K562 (cell line): ENCODE measurements at regions not wholly inside any gene's neighbourhood (a gene's known extent, or its start where the extent isn't known, plus 50 kb on each side); places are given as distances from the start of the nearest gene placed in this dataset.

Experiments used
- ATAC-seq: fragments of 200-7000 bp; cut with Tn5 transposase; 3 replicates; pipeline ENCODE4 v1.9.1; 2020; ENCODE audit warnings: moderate library complexity
- BruUV-seq: library from RNA; stranded (reverse); fragments of 400-500 nt; replicated peaks from 2 replicates; lab custom pipeline; 2021; lab: Mats Ljungman, UMichigan
- CTCF ChIA-PET: fragments of 300-600 bp; formaldehyde crosslinking; extraction: SDS; loops from one replicate; lab custom pipeline; 2021; ENCODE audit warnings: low intra/inter-chr PET ratio; lab: Yijun Ruan, JAX
- POLR2A ChIA-PET: fragments of 300-600, 350-650 bp; sonication (Branson Sonifier 250); formaldehyde crosslinking; extraction: SDS; loops from one replicate; lab custom pipeline; 2021; ENCODE audit warnings: antibody characterized with exemption, inconsistent platforms; lab: Yijun Ruan, JAX
- DNase-seq, 4 experiments: peaks; one replicate each; pipeline versions ENCODE4 v3.0.0 to v3.0.0-alpha.2; 2011 to 2018; ENCODE audit warnings: low spot score in 3 of 4, mixed read lengths in 3 of 4; ENCODE audit errors: extremely low read depth in 1 of 4
- FAIRE-seq: peaks from 2 replicates; lab custom pipeline; 2011; peaks lifted over from hg19 to GRCh38; lab: Jason Lieb, UNC
- H2AFZ ChIP-seq: 2 replicates; pipeline ENCODE4 v1.6.0; 2011; ENCODE audit warnings: low read depth, low read length, control low read depth, inconsistent platforms
- H3K27ac ChIP-seq: fragments of 200-600 bp; 3 replicates; pipeline ENCODE4 v1.8.0; 2011; ENCODE audit warnings: low read depth, mild to moderate bottlenecking, control low read depth, inconsistent platforms, low read length, moderate library complexity, mixed read lengths; ENCODE audit errors: extremely low read depth
- H3K27me3 ChIP-seq, 2 experiments: fragments of 300-600 bp in 1 of 2; 2 replicates in 1 of 2; 3 replicates in 1 of 2; pipeline versions ENCODE4 v1.6.0 to v1.8.0; 2011; ENCODE audit warnings: inconsistent platforms in 2 of 2, low read length in 2 of 2, mild to moderate bottlenecking in 1 of 2, mixed read lengths in 1 of 2, moderate library complexity in 1 of 2; ENCODE audit not compliant: control insufficient read depth in 2 of 2, insufficient read depth in 2 of 2
- H3K36me3 ChIP-seq: fragments of 300-600 bp; 3 replicates; pipeline ENCODE4 v1.8.0; 2011; ENCODE audit warnings: mild to moderate bottlenecking, low read length, inconsistent platforms; ENCODE audit not compliant: control insufficient read depth, insufficient read depth
- H3K4me1 ChIP-seq, 2 experiments: fragments of 200-600 bp in 1 of 2; replicated peaks in 1 of 2; 2 replicates in 1 of 2; 3 replicates in 1 of 2; pipeline versions ENCODE4 v1.5.1 to v1.8.0; 2011; ENCODE audit warnings: inconsistent platforms in 2 of 2, low read length in 2 of 2, mild to moderate bottlenecking in 1 of 2, mixed read lengths in 1 of 2, moderate library complexity in 1 of 2; ENCODE audit not compliant: control insufficient read depth in 2 of 2, insufficient read depth in 2 of 2
- H3K4me2 ChIP-seq: 2 replicates; pipeline ENCODE4 v1.6.1; 2011; ENCODE audit warnings: low read length, control low read depth, inconsistent platforms, mixed read lengths; ENCODE audit not compliant: insufficient read depth
- H3K4me3 ChIP-seq: fragments of 200-600 bp; sonication (generic), shearing (Covaris generic); 2 replicates; pipeline ENCODE4 v1.5.1; 2016; ENCODE audit warnings: control low read depth, inconsistent platforms
- H3K79me2 ChIP-seq: fragments of 200-600 bp; 3 replicates; pipeline ENCODE4 v1.8.0; 2011; ENCODE audit warnings: low read length, inconsistent platforms; ENCODE audit not compliant: control insufficient read depth, insufficient read depth
- H3K9ac ChIP-seq, 2 experiments: 2 replicates each; pipeline versions ENCODE4 v1.6.0 to v1.6.1; 2011; ENCODE audit warnings: low read depth in 2 of 2, low read length in 2 of 2, control low read depth in 1 of 2, inconsistent platforms in 1 of 2, mild to moderate bottlenecking in 1 of 2, mixed read lengths in 1 of 2; ENCODE audit not compliant: insufficient read depth in 1 of 2
- H3K9me1 ChIP-seq: one replicate; pipeline ENCODE4 v1.6.0; 2011; ENCODE audit warnings: inconsistent platforms, mild to moderate bottlenecking, low read length, moderate library complexity; ENCODE audit not compliant: control insufficient read depth, insufficient read depth
- H3K9me3 ChIP-seq: replicated peaks from 2 replicates; pipeline ENCODE4 v1.5.1; 2011; ENCODE audit warnings: low read depth, low read length, inconsistent platforms; ENCODE audit not compliant: control insufficient read depth, insufficient read depth
- H4K20me1 ChIP-seq: replicated peaks from 2 replicates; pipeline ENCODE4 v1.6.1; 2011; ENCODE audit warnings: low read length, inconsistent platforms, mixed read lengths; ENCODE audit not compliant: control insufficient read depth, insufficient read depth
- ATF1 ChIP-seq, 2 experiments: fragments of 450-650 bp in 1 of 2; IDR thresholded peaks; 2 replicates each; pipeline ENCODE4 v1.6.1; 2016; ENCODE audit warnings: missing compliant biosample characterization in 1 of 2, missing genetic modification characterization in 1 of 2
- CHD4 ChIP-seq: fragments of 200-600 bp; sonication (generic); IDR thresholded peaks from 3 replicates; pipeline ENCODE4 v1.6.1; 2012; ENCODE audit warnings: low read depth, mild to moderate bottlenecking, mixed read lengths, low read length, inconsistent platforms; ENCODE audit not compliant: insufficient read depth, insufficient replicate concordance, poor library complexity, severe bottlenecking
- CREM ChIP-seq: IDR thresholded peaks from 2 replicates; pipeline ENCODE4 v1.6.1; 2014; ENCODE audit warnings: antibody characterized with exemption, low read depth
- KLF10 ChIP-seq: fragments of 250-450 bp; sonication (Bioruptor Pico); IDR thresholded peaks from 2 replicates; pipeline ENCODE4 v1.6.1; 2021; ENCODE audit warnings: matching md5 sums
- KLF16 ChIP-seq: IDR thresholded peaks from 2 replicates; pipeline ENCODE4 v1.6.1; 2016; ENCODE audit warnings: antibody characterized with exemption
- KLF6 ChIP-seq: fragments of 250-450 bp; sonication (Bioruptor Pico); IDR thresholded peaks from 2 replicates; pipeline ENCODE4 v1.4.0; 2020; ENCODE audit warnings: mild to moderate bottlenecking, moderate library complexity, borderline replicate concordance
- NR2F6 ChIP-seq: fragments of 450-650 bp; formaldehyde crosslinking; IDR thresholded peaks from 2 replicates; pipeline ENCODE4 v1.4.0; 2020; ENCODE audit warnings: mild to moderate bottlenecking
- RBM14 ChIP-seq: fragments of 200-400 bp; formaldehyde crosslinking; IDR thresholded peaks from 2 replicates; pipeline ENCODE4 v1.6.1; 2018; ENCODE audit warnings: low read depth, mild to moderate bottlenecking, low read length, moderate library complexity, borderline replicate concordance; ENCODE audit not compliant: insufficient read depth
- TCF3 ChIP-seq: sonication (generic); formaldehyde crosslinking; IDR thresholded peaks from 2 replicates; pipeline ENCODE4 v1.4.0; 2020; ENCODE audit warnings: mild to moderate bottlenecking, missing genetic modification reagents
- ZNF133 ChIP-seq: fragments of 250-450 bp; sonication (Bioruptor Pico); IDR thresholded peaks from 2 replicates; pipeline ENCODE4 v1.4.0; 2020; ENCODE audit warnings: mild to moderate bottlenecking
- WGBS: fragments of 100-300 bp; shearing (Covaris generic); methylation state at CpG from one replicate; pipeline ENCODE4 v1.1.6; 2016; ENCODE audit warnings: low coverage, mixed read lengths; ENCODE audit not compliant: insufficient coverage; ENCODE audit errors: missing lambda C conversion rate; 5-methylcytosine and 5-hydroxymethylcytosine counted together
- in situ Hi-C: fragments of 300-500 bp; cut with MboI; formaldehyde crosslinking; loops from 4 replicates; pipeline ENCODE4 v1.15.0; 2018; ENCODE audit warnings: inconsistent platforms, mixed read lengths
- intact Hi-C: fragments of 100-400 bp; cut with micrococcal nuclease; formaldehyde crosslinking; loops from 2 replicates; pipeline ENCODE4 v1.14.2; 2022
- TF ChIP-seq, protein P1 (sequence below), 2 experiments: fragments of 450-650 bp; conservative IDR thresholded peaks; 2 replicates each; pipeline ENCODE4 v1.6.1; 2017; ENCODE audit warnings: mild to moderate bottlenecking in 2 of 2, moderate library complexity in 2 of 2
- TF ChIP-seq, protein P2 (sequence below): fragments of 250-450 bp; sonication (Bioruptor Pico); IDR thresholded peaks from 2 replicates; pipeline ENCODE4 v1.6.1; 2021; ENCODE audit warnings: mild to moderate bottlenecking

DNA sequence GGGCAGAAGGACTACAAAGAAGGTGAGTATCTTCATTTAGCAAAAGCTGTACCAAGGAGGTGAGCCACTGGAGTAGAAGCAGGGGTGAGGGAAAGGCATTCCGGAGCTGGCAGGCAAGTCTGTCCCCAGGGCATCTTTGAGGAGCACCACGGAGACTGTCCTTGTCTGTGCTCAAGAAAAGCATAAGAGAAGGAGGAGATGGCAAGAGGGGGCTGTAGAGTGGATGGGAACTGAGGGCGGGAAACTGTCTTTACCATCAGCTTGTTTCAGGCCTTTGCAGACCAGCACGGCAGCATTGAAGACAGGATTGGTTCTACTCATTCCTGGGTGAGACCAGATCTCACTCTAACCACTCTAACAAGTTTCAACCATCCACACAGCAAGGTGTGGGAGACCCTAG lies 355.8 kb downstream of the AJAP1 start (continued):
- TF ChIP-seq, protein P1, sequence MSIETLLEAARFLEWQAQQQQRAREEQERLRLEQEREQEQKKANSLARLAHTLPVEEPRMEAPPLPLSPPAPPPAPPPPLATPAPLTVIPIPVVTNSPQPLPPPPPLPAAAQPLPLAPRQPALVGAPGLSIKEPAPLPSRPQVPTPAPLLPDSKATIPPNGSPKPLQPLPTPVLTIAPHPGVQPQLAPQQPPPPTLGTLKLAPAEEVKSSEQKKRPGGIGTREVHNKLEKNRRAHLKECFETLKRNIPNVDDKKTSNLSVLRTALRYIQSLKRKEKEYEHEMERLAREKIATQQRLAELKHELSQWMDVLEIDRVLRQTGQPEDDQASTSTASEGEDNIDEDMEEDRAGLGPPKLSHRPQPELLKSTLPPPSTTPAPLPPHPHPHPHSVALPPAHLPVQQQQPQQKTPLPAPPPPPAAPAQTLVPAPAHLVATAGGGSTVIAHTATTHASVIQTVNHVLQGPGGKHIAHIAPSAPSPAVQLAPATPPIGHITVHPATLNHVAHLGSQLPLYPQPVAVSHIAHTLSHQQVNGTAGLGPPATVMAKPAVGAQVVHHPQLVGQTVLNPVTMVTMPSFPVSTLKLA (conservative IDR thresholded peaks at IDR 0.05): no peak
- TF ChIP-seq CREM (no peak), ATF1 (CRISPR knock-in tag; IDR thresholded peaks at IDR 0.05) (no peak), ATF1 (tag; IDR thresholded peaks at IDR 0.05) (no peak), CHD4 (no peak), RBM14 (no peak), KLF16 (no peak)
- TF ChIP-seq, protein P2, sequence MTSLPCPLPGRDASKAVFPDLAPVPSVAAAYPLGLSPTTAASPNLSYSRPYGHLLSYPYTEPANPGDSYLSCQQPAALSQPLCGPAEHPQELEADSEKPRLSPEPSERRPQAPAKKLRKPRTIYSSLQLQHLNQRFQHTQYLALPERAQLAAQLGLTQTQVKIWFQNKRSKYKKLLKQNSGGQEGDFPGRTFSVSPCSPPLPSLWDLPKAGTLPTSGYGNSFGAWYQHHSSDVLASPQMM (CRISPR knock-in tag): no peak

DNA sequence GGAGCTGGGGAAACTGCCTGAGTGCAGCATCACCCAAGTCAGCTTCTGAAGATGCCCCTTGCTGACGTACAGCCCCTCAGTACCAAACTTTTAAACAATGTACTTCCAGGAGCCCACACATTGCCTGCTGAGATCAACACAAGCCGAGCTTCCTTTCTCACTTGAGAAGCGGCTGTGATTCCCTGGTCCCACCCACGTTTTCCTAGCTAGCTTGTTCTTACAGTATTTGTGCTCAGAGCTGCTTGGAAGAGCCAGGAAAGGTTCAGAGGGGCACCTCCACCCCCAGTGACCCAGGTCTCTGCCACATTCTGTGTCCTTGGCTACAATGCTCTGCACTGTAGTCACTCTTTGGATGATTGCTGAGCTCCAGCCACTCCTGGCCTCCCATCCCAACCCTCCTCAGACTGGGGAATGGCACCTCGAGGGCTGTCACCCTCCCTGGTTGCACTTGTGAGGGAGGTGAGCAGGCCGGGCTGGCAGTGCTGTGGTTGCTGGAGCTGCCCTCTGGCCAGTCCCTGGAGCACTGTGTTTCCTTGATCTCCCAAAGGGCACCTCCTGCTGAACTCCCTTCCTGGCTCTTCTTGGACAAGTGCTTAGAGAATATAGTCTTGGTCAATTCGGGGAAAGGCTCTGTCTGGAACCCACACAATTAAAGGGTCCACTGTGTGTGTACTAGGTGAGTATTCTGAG lies 355.1 kb downstream of the AJAP1 start:
- POLR2A ChIA-PET: no interaction called here
- ATAC-seq: no peak

More for the DNA sequence above, 355.1 kb downstream of the AJAP1 start:
- no peak overlapping the region for H3K4me2 ChIP-seq
- H4K20me1 ChIP-seq: no peaks in the 10 kb centered on the region
- H3K79me2 ChIP-seq: no peaks in the 10 kb centered on the region
- FAIRE-seq (no peak), DNase-seq (no peak)
- H3K27me3 ChIP-seq: no peaks in the 10 kb centered on the region; a peak in 1 of 5 replicates
- in situ Hi-C loops: no loop called here
- H3K4me1 ChIP-seq: no peaks in the 10 kb centered on the region
- H3K4me3 ChIP-seq: no peak overlapping the region
- no TSS peak for BruUV-seq
- intact Hi-C loops: no loop called here
- no peak overlapping the region for H2AFZ ChIP-seq
- H3K36me3 ChIP-seq: no peaks in the 10 kb centered on the region
- H3K9ac ChIP-seq: no peak overlapping the region
- CTCF ChIA-PET: no interaction called here
- no peak for TF ChIP-seq TCF3 (CRISPR knock-in tag)
- no peak for TF ChIP-seq ZNF133 (CRISPR knock-in tag)
- TF ChIP-seq KLF10 (CRISPR knock-in tag): no peak
- no peak for TF ChIP-seq KLF6
- no peak for TF ChIP-seq NR2F6 (CRISPR knock-in tag)
- no peaks in the 10 kb centered on the region; the same call in 1 of the 2 replicates for H3K9me3 ChIP-seq
- H3K27ac ChIP-seq: no peak overlapping the region
- no peaks in the 10 kb centered on the region for H3K9me1 ChIP-seq
- 1% methylated on average over 7 of the region's 7 CpGs for WGBS
